Gastroesophageal sphincter (tissue), 3 donors: ENCODE measurements at regions not wholly inside any gene's neighbourhood (a gene's known extent, or its start where the extent isn't known, plus 50 kb on each side); places are given as distances from the start of the nearest gene placed in this dataset.

Experiments used
- CTCF ChIP-seq, 4 experiments: fragments of 200-600 bp in 2 of 4; fragments of 450-650 bp in 2 of 4; sonication (generic) in 1 of 4; IDR thresholded peaks; one replicate each; pipeline ENCODE4 v1.5.1; 2017 to 2019; ENCODE audit warnings: antibody characterized with exemption in 4 of 4, mild to moderate bottlenecking in 2 of 4, moderate library complexity in 2 of 4
- EP300 ChIP-seq: sonication (generic); formaldehyde crosslinking; IDR thresholded peaks from one replicate; pipeline ENCODE4 v1.6.1; 2017; ENCODE audit warnings: antibody characterized with exemption, mild to moderate bottlenecking
- POLR2A ChIP-seq, 2 donors: fragments of 450-650 bp; IDR thresholded peaks; one replicate each; pipeline ENCODE4 v1.6.1; 2017; ENCODE audit warnings: antibody characterized with exemption in 2 of 2, mild to moderate bottlenecking in 2 of 2, moderate library complexity in 1 of 2
- POLR2AphosphoS5 ChIP-seq: sonication (generic); formaldehyde crosslinking; IDR thresholded peaks from one replicate; pipeline ENCODE4 v1.6.1; 2017; ENCODE audit warnings: antibody characterized with exemption

DNA sequence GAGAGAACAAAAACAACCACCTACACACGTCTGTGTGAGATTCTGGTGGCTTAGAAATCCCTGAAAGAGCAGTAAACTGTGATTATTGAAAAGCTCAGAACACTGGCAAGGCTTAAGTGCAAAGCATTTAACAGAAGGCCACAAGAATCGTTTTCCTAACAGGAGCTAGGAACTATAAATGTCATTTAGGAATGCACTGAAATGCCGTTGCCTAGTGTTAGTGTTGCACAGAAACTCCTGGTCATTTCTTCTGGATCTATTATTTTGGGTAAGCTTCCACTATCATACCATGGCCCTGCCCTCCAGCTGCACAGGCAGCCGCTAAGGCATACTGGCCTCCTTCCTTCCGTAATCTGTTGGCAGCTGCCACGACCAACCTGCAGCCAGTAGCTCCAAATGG, 923.2 kb downstream of the NLGN4X start:
- TF ChIP-seq POLR2A (IDR thresholded peaks at IDR 0.05) (no peak), CTCF (IDR thresholded peaks at IDR 0.05) (no peak), POLR2AphosphoS5 (no peak), EP300 (no peak)
